NCI-H1436 treated with DMSO at 0.1 percent for 48 hours (cell line): ENCODE measurements at regions not wholly inside any gene's neighbourhood (a gene's known extent, or its start where the extent isn't known, plus 50 kb on each side); places are given as distances from the start of the nearest gene placed in this dataset.
"Not testable (repeated sequence)": the region's sequence is repeated elsewhere in the genome, so short reads cannot be mapped to it uniquely, and the experiment has no call there.

Source experiments
- DNase-seq: peaks from one replicate; lab custom pipeline; 2025; lab: John Stamatoyannopoulos, UW

- no peak for DNase-seq
These were observed 58.0 kb upstream of the FBXO11 start for GRCh38 chr2:47964277-47964676.

GRCh38 chr2:47964722-47965434 lies 58.6 kb upstream of the FBXO11 start:
- peak; percentile 33 for DNase-seq

GRCh38 chr2:47976728-47977127 lies 70.4 kb upstream of the FBXO11 start:
- not testable (repeated sequence) for DNase-seq

GRCh38 chr2:47984041-47984440 lies 77.7 kb upstream of the FBXO11 start:
- DNase-seq: no peak

GRCh38 chr2:47990503-47990902 lies 84.2 kb upstream of the FBXO11 start:
- no peak for DNase-seq

GRCh38 chr2:47992671-47993070 lies 86.4 kb upstream of the FBXO11 start:
- no peak for DNase-seq

GRCh38 chr2:47996808-47997207 lies 90.5 kb upstream of the FBXO11 start:
- DNase-seq: no peak

- DNase-seq: no peak
These were observed 93.2 kb upstream of the FBXO11 start for GRCh38 chr2:47999512-47999911.

GRCh38 chr2:48001498-48001897 lies 95.2 kb upstream of the FBXO11 start:
- no peak for DNase-seq

GRCh38 chr2:48006094-48006493 lies 99.8 kb upstream of the FBXO11 start:
- no peak for DNase-seq

GRCh38 chr2:48007699-48008268 lies 101.5 kb upstream of the FBXO11 start:
- no peak for DNase-seq

GRCh38 chr2:48009256-48009655 lies 103.0 kb upstream of the FBXO11 start:
- DNase-seq: no peak

- DNase-seq: no peak
These were observed 109.1 kb upstream of the FBXO11 start for GRCh38 chr2:48015421-48015820.

- DNase-seq: no peak
These were observed 110.1 kb upstream of the FBXO11 start for GRCh38 chr2:48016225-48017019.

GRCh38 chr2:48017136-48017535 lies 110.8 kb upstream of the FBXO11 start:
- no peak for DNase-seq

- DNase-seq: no peak
These were observed 112.2 kb upstream of the FBXO11 start for GRCh38 chr2:48018480-48018879.

GRCh38 chr2:48026865-48027264 lies 120.6 kb upstream of the FBXO11 start:
- DNase-seq: no peak

- no peak for DNase-seq
These were observed 126.5 kb upstream of the FBXO11 start for GRCh38 chr2:48032765-48033164.

- DNase-seq: no peak
These were observed 128.0 kb upstream of the FBXO11 start for GRCh38 chr2:48034295-48034694.

GRCh38 chr2:48036312-48036711 lies 130.0 kb upstream of the FBXO11 start:
- DNase-seq: no peak

GRCh38 chr2:48039209-48039990 lies 133.1 kb upstream of the FBXO11 start:
- DNase-seq: no peak

- no peak for DNase-seq
These were observed 136.9 kb upstream of the FBXO11 start for GRCh38 chr2:48043131-48043700.
